MM.1S (cell line): ENCODE measurements at regions not wholly inside any gene's neighbourhood (a gene's known extent, or its start where the extent isn't known, plus 50 kb on each side); places are given as distances from the start of the nearest gene placed in this dataset.

ENCODE experiments used
- CTCF ChIP-seq: fragments of 300-600 bp; sonication (generic); IDR thresholded peaks from 2 replicates; pipeline ENCODE4 v1.5.1; 2016; ENCODE audit warnings: antibody characterized with exemption, low read length, mixed read lengths
- EZH2 ChIP-seq: fragments of 300-600 bp; sonication (generic); optimal IDR thresholded peaks from 2 replicates; pipeline ENCODE3; 2017; ENCODE audit warnings: low read depth, mild to moderate bottlenecking, antibody characterized with exemption, low read length, mixed read lengths
- EZH2phosphoT487 ChIP-seq: fragments of 300-600 bp; sonication (generic); IDR thresholded peaks from 2 replicates; pipeline ENCODE4 v1.6.1; 2018; ENCODE audit warnings: antibody characterized with exemption, low read length

GRCh38 chr11:106381895-106382294 is 304.4 kb downstream of the AASDHPPT start:
- TF ChIP-seq CTCF = no peak
- TF ChIP-seq EZH2phosphoT487 = no peak
- no peak for TF ChIP-seq EZH2
